MM.1S (cell line): ENCODE measurements at regions not wholly inside any gene's neighbourhood (a gene's known extent, or its start where the extent isn't known, plus 50 kb on each side); places are given as distances from the start of the nearest gene placed in this dataset.

Experiments used
- DNase-seq: peaks from one replicate; pipeline ENCODE4 v3.0.0-alpha.2; 2015
- H2AFZ ChIP-seq: fragments of 300-600 bp; sonication (generic); 2 replicates; pipeline ENCODE4 v1.6.0; 2016; ENCODE audit warnings: antibody characterized with exemption, low read length
- H3F3A ChIP-seq: fragments of 300-600 bp; sonication (generic); 2 replicates; pipeline ENCODE4 v1.6.1; 2016; ENCODE audit warnings: mild to moderate bottlenecking, antibody characterized with exemption, low read length, moderate library complexity, mixed read lengths; ENCODE audit not compliant: insufficient read depth
- H3K27ac ChIP-seq: fragments of 300-600 bp; sonication (generic); 2 replicates; pipeline ENCODE4 v1.5.1; 2016; ENCODE audit warnings: mild to moderate bottlenecking, low read length
- H3K27me3 ChIP-seq: fragments of 300-600 bp; sonication (generic); replicated peaks from 2 replicates; pipeline ENCODE4 v1.6.0; 2016; ENCODE audit warnings: low read length; ENCODE audit not compliant: insufficient read depth
- H3K36me3 ChIP-seq: fragments of 300-600 bp; sonication (generic); replicated peaks from 2 replicates; pipeline ENCODE4 v1.6.1; 2016; ENCODE audit warnings: mild to moderate bottlenecking, low read length, mixed read lengths; ENCODE audit not compliant: insufficient read depth
- H3K4me1 ChIP-seq: fragments of 300-600 bp; sonication (generic); 2 replicates; pipeline ENCODE4 v1.6.1; 2016; ENCODE audit warnings: low read length, mixed read lengths
- H3K4me2 ChIP-seq: fragments of 300-600 bp; sonication (generic); 2 replicates; pipeline ENCODE4 v1.6.0; 2016; ENCODE audit warnings: low read depth, low read length
- H3K4me3 ChIP-seq: fragments of 300-600 bp; sonication (generic); 2 replicates; pipeline ENCODE4 v1.5.1; 2016; ENCODE audit warnings: low read length, mixed read lengths
- H3K79me2 ChIP-seq: fragments of 300-600 bp; sonication (generic); 2 replicates; pipeline ENCODE4 v1.6.1; 2016; ENCODE audit warnings: mixed run types, low read length, mixed read lengths
- H3K9ac ChIP-seq: fragments of 300-600 bp; sonication (generic); 2 replicates; pipeline ENCODE4 v1.6.1; 2016; ENCODE audit warnings: low read length, mixed read lengths
- H3K9me2 ChIP-seq: fragments of 300-600 bp; sonication (generic); replicated peaks from 2 replicates; pipeline ENCODE4 v1.6.1; 2016; ENCODE audit warnings: mild to moderate bottlenecking, low read length, mixed read lengths; ENCODE audit not compliant: insufficient read depth
- H3K9me3 ChIP-seq: fragments of 300-600 bp; sonication (generic); replicated peaks from 2 replicates; pipeline ENCODE4 v1.6.1; 2016; ENCODE audit warnings: mild to moderate bottlenecking, low read length, mixed read lengths; ENCODE audit not compliant: insufficient read depth
- H4K20me1 ChIP-seq: fragments of 300-600 bp; sonication (generic); 2 replicates; pipeline ENCODE4 v1.6.1; 2016; ENCODE audit warnings: mild to moderate bottlenecking, low read length, moderate library complexity, mixed read lengths; ENCODE audit not compliant: insufficient read depth
- CTCF ChIP-seq: fragments of 300-600 bp; sonication (generic); IDR thresholded peaks from 2 replicates; pipeline ENCODE4 v1.5.1; 2016; ENCODE audit warnings: antibody characterized with exemption, low read length, mixed read lengths
- EZH2 ChIP-seq: fragments of 300-600 bp; sonication (generic); optimal IDR thresholded peaks from 2 replicates; pipeline ENCODE3; 2017; ENCODE audit warnings: low read depth, mild to moderate bottlenecking, antibody characterized with exemption, low read length, mixed read lengths
- EZH2phosphoT487 ChIP-seq: fragments of 300-600 bp; sonication (generic); IDR thresholded peaks from 2 replicates; pipeline ENCODE4 v1.6.1; 2018; ENCODE audit warnings: antibody characterized with exemption, low read length

GRCh38 chr21:36532769-36533467 is 53.0 kb upstream of the CLDN14 start:
- no peak overlapping the region for H3K9ac ChIP-seq
- no peaks in the 10 kb centered on the region for H4K20me1 ChIP-seq
- H3K79me2 ChIP-seq, result no peaks in the 10 kb centered on the region
- peaks cover 32% of the 10 kb centered on the region for H3K4me1 ChIP-seq
- H3K36me3 ChIP-seq, result no peaks in the 10 kb centered on the region
- H3K9me2 ChIP-seq, result no peaks in the 10 kb centered on the region
- H2AFZ ChIP-seq, result no peak overlapping the region
- TF ChIP-seq CTCF (no peak), EZH2 (no peak), EZH2phosphoT487 (no peak)
- no peaks in the 10 kb centered on the region for H3K9me3 ChIP-seq
- no peak overlapping the region for H3K4me2 ChIP-seq
- no peak overlapping the region for H3K27ac ChIP-seq
- no peak for DNase-seq
- peaks cover 27% of the 10 kb centered on the region for H3F3A ChIP-seq
- no peak overlapping the region for H3K4me3 ChIP-seq
- no peaks in the 10 kb centered on the region for H3K27me3 ChIP-seq

GRCh38 chr21:36533468-36533848 is 53.5 kb upstream of the CLDN14 start:
- Histone ChIP-seq H2AFZ (no peak overlapping the region), H3K9me3 (no peaks in the 10 kb centered on the region), H3K4me2 (no peak overlapping the region), H3K79me2 (no peaks in the 10 kb centered on the region), H3K4me3 (no peak overlapping the region), H3F3A (peaks cover 27% of the 10 kb centered on the region), H3K9ac (no peak overlapping the region), H3K4me1 (peaks cover 32% of the 10 kb centered on the region), H4K20me1 (no peaks in the 10 kb centered on the region), H3K27ac (no peak overlapping the region), H3K27me3 (no peaks in the 10 kb centered on the region), H3K36me3 (no peaks in the 10 kb centered on the region), H3K9me2 (no peaks in the 10 kb centered on the region)
- DNase-seq, result no peak
- TF ChIP-seq CTCF (no peak), EZH2phosphoT487 (no peak), EZH2 (no peak)

- H3K4me3 ChIP-seq, result no peak overlapping the region
- peak overlapping the region; percentile 93 for H3K27ac ChIP-seq
- H3K27me3 ChIP-seq, result no peaks in the 10 kb centered on the region
- no peaks in the 10 kb centered on the region for H3K9me3 ChIP-seq
- H3K36me3 ChIP-seq, result no peaks in the 10 kb centered on the region
- no peaks in the 10 kb centered on the region for H4K20me1 ChIP-seq
- H3K4me1 ChIP-seq, result peaks cover 32% of the 10 kb centered on the region
- no peak for DNase-seq
- peaks cover 27% of the 10 kb centered on the region for H3F3A ChIP-seq
- H3K4me2 ChIP-seq, result peak overlapping the region; percentile 17; the same call in 1 of the 2 replicates
- H2AFZ ChIP-seq, result peak overlapping the region; percentile 25
- TF ChIP-seq EZH2phosphoT487 (no peak), CTCF (no peak), EZH2 (no peak)
- H3K79me2 ChIP-seq, result no peaks in the 10 kb centered on the region
- H3K9me2 ChIP-seq, result no peaks in the 10 kb centered on the region
- H3K9ac ChIP-seq, result peak overlapping the region; percentile 28
Measured at GRCh38 chr21:36534656-36535055, 54.7 kb upstream of the CLDN14 start.
